Endothelial cell of umbilical vein (primary cell): ENCODE measurements at regions not wholly inside any gene's neighbourhood (a gene's known extent, or its start where the extent isn't known, plus 50 kb on each side); places are given as distances from the start of the nearest gene placed in this dataset.

Experiments
- BruUV-seq: library from RNA; stranded (reverse); fragments of 400-500 nt; replicated peaks from 2 replicates; lab custom pipeline; 2021; lab: Mats Ljungman, UMichigan
- CTCF ChIA-PET: fragments of 300-600, 350-600 bp; sonication (Branson Sonifier 250); formaldehyde crosslinking; loops from one replicate; lab custom pipeline; 2021; ENCODE audit warnings: antibody characterized with exemption, inconsistent platforms; lab: Charles Lee
- POLR2A ChIA-PET: fragments of 300-600, 350-600 bp; sonication (Branson Sonifier 250); formaldehyde crosslinking; loops from one replicate; lab custom pipeline; 2021; ENCODE audit warnings: antibody characterized with exemption, inconsistent platforms; lab: Charles Lee
- DNase-seq: peaks from one replicate; pipeline ENCODE4 v3.0.0-alpha.2; 2011; ENCODE audit warnings: low read depth, low spot score
- FAIRE-seq: peaks from 2 replicates; lab custom pipeline; 2011; peaks lifted over from hg19 to GRCh38; lab: Jason Lieb, UNC
- H2AFZ ChIP-seq: 2 replicates; pipeline ENCODE4 v1.6.0; 2012; ENCODE audit warnings: low read depth, low read length, control low read depth, inconsistent platforms
- H3K27ac ChIP-seq: 2 replicates; pipeline ENCODE4 v1.5.1; 2011; ENCODE audit warnings: low read depth, mild to moderate bottlenecking, control low read depth, low read length, moderate library complexity; ENCODE audit not compliant: insufficient read depth
- H3K27me3 ChIP-seq, 2 experiments: 2 replicates each; pipeline versions ENCODE4 v1.6.0 to v1.6.1; 2011; ENCODE audit warnings: low read length in 2 of 2, mixed read lengths in 1 of 2; ENCODE audit not compliant: control insufficient read depth in 2 of 2, insufficient read depth in 2 of 2
- H3K36me3 ChIP-seq, 2 experiments: 2 replicates in 1 of 2; 3 replicates in 1 of 2; pipeline ENCODE4 v1.5.1; 2011; ENCODE audit warnings: low read length in 2 of 2, mild to moderate bottlenecking in 1 of 2, moderate library complexity in 1 of 2; ENCODE audit not compliant: control insufficient read depth in 2 of 2, insufficient read depth in 2 of 2; ENCODE audit errors: extremely low read depth in 1 of 2
- H3K4me1 ChIP-seq: 3 replicates; pipeline ENCODE4 v1.5.1; 2011; ENCODE audit warnings: mild to moderate bottlenecking, low read length; ENCODE audit not compliant: control insufficient read depth, insufficient read depth; ENCODE audit errors: extremely low read depth
- H3K4me2 ChIP-seq: 2 replicates; pipeline ENCODE4 v1.6.1; 2011; ENCODE audit warnings: low read length, control low read depth, mixed read lengths; ENCODE audit not compliant: insufficient read depth
- H3K4me3 ChIP-seq, 3 experiments: fragments of 200-600 bp in 1 of 3; sonication (generic), shearing (Covaris generic) in 1 of 3; replicated peaks in 1 of 3; 2 replicates each; pipeline ENCODE4 v1.5.1; 2011 to 2016; ENCODE audit warnings: control low read depth in 3 of 3, low read length in 3 of 3, mild to moderate bottlenecking in 2 of 3, inconsistent platforms in 1 of 3, low read depth in 1 of 3, moderate library complexity in 1 of 3; ENCODE audit not compliant: insufficient read depth in 1 of 3
- H3K79me2 ChIP-seq: 2 replicates; pipeline ENCODE4 v1.6.0; 2012; ENCODE audit warnings: low read length, inconsistent platforms; ENCODE audit not compliant: control insufficient read depth, insufficient read depth
- H3K9ac ChIP-seq: replicated peaks from 2 replicates; pipeline ENCODE3; 2011; ENCODE audit warnings: low read length, control low read depth; ENCODE audit not compliant: insufficient read depth; ENCODE audit errors: extremely low read depth
- H3K9me1 ChIP-seq: replicated peaks from 3 replicates; pipeline ENCODE4 v1.6.0; 2011; ENCODE audit warnings: mild to moderate bottlenecking, low read length; ENCODE audit not compliant: control insufficient read depth, insufficient read depth; ENCODE audit errors: extremely low read depth
- H3K9me3 ChIP-seq: replicated peaks from 2 replicates; pipeline ENCODE4 v1.5.1; 2012; ENCODE audit warnings: low read length, inconsistent platforms; ENCODE audit not compliant: control insufficient read depth, insufficient read depth
- H4K20me1 ChIP-seq: replicated peaks from 2 replicates; pipeline ENCODE3; 2011; ENCODE audit warnings: mild to moderate bottlenecking, low read length; ENCODE audit not compliant: control insufficient read depth, insufficient read depth; ENCODE audit errors: extremely low read depth
- EZH2 ChIP-seq: IDR thresholded peaks from 2 replicates; pipeline ENCODE4 v1.6.1; 2012; ENCODE audit warnings: borderline replicate concordance, low read depth, mild to moderate bottlenecking, moderate library complexity, low read length, inconsistent platforms; ENCODE audit not compliant: severe bottlenecking
- FOS ChIP-seq: IDR thresholded peaks from 2 replicates; pipeline ENCODE4 v1.6.1; 2011; ENCODE audit warnings: mild to moderate bottlenecking, low read length, moderate library complexity, borderline replicate concordance; ENCODE audit not compliant: insufficient read depth
- GATA2 ChIP-seq: IDR thresholded peaks from 2 replicates; pipeline ENCODE4 v1.7.0; 2011; ENCODE audit warnings: low read depth, mild to moderate bottlenecking, moderate library complexity, mixed read lengths, low read length; ENCODE audit not compliant: insufficient read length, insufficient read depth
- JUN ChIP-seq: IDR thresholded peaks from 2 replicates; pipeline ENCODE4 v1.6.1; 2011; ENCODE audit warnings: borderline replicate concordance, low read depth; ENCODE audit not compliant: insufficient read length, insufficient read depth
- MYC ChIP-seq: IDR thresholded peaks from one replicate; pipeline ENCODE4 v1.6.1; 2011; ENCODE audit warnings: mild to moderate bottlenecking, low read depth, low read length
- POLR2A ChIP-seq: IDR thresholded peaks from 2 replicates; pipeline ENCODE4 v1.6.1; 2012; ENCODE audit warnings: low read depth, mild to moderate bottlenecking, control low read depth, low read length
- POLR2AphosphoS5 ChIP-seq: IDR thresholded peaks from 2 replicates; pipeline ENCODE4 v1.6.1; 2012; ENCODE audit warnings: low read depth, mild to moderate bottlenecking, control low read depth, low read length, moderate library complexity; ENCODE audit not compliant: insufficient read depth
- dilution Hi-C: fragments of 300-500 bp; cut with MboI; formaldehyde crosslinking; loops from one replicate; pipeline ENCODE4 v1.15.0; 2019; ENCODE audit warnings: low sequenced_read_pairs; ENCODE audit not compliant: extremely low pct_ligation_motif_present
- intact Hi-C: fragments of 100-400 bp; cut with micrococcal nuclease; formaldehyde crosslinking; loops from one replicate; pipeline ENCODE4 v1.10.0; 2022
- TF ChIP-seq, protein P1 (sequence below): IDR thresholded peaks from 2 replicates; pipeline ENCODE4 v1.6.1; 2011; ENCODE audit not compliant: insufficient read depth, insufficient read length
- TF ChIP-seq, protein P2 (sequence below), 2 donors: IDR thresholded peaks; 1 replicate in 1 of 2; 2 replicates in 1 of 2; pipeline ENCODE4 v1.5.1; 2011; ENCODE audit warnings: low read length in 2 of 2, mild to moderate bottlenecking in 2 of 2, moderate library complexity in 2 of 2, control low read depth in 1 of 2, inconsistent platforms in 1 of 2, low read depth in 1 of 2; ENCODE audit not compliant: insufficient read depth in 1 of 2; ENCODE audit errors: extremely low read depth in 1 of 2

GRCh38 chrX:6695717-6696116 lies 160.8 kb upstream of the VCX3A start:
- no peaks in the 10 kb centered on the region for H3K36me3 ChIP-seq
- FAIRE-seq (no peak), DNase-seq (no peak)
- H4K20me1 ChIP-seq: no peaks in the 10 kb centered on the region
- H3K4me1 ChIP-seq: no peaks in the 10 kb centered on the region
- TF ChIP-seq, protein P1, sequence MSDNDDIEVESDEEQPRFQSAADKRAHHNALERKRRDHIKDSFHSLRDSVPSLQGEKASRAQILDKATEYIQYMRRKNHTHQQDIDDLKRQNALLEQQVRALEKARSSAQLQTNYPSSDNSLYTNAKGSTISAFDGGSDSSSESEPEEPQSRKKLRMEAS: no peak
- TF ChIP-seq MYC (no peak), POLR2AphosphoS5 (no peak), JUN (no peak), EZH2 (no peak), POLR2A (no peak), GATA2 (no peak), FOS (no peak)
- TF ChIP-seq, protein P2, sequence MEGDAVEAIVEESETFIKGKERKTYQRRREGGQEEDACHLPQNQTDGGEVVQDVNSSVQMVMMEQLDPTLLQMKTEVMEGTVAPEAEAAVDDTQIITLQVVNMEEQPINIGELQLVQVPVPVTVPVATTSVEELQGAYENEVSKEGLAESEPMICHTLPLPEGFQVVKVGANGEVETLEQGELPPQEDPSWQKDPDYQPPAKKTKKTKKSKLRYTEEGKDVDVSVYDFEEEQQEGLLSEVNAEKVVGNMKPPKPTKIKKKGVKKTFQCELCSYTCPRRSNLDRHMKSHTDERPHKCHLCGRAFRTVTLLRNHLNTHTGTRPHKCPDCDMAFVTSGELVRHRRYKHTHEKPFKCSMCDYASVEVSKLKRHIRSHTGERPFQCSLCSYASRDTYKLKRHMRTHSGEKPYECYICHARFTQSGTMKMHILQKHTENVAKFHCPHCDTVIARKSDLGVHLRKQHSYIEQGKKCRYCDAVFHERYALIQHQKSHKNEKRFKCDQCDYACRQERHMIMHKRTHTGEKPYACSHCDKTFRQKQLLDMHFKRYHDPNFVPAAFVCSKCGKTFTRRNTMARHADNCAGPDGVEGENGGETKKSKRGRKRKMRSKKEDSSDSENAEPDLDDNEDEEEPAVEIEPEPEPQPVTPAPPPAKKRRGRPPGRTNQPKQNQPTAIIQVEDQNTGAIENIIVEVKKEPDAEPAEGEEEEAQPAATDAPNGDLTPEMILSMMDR (IDR thresholded peaks at IDR 0.05; ENCODE audit: extremely low read depth in 1 of 2, insufficient read depth in 1 of 2, low read depth in 1 of 2, low read length in 2 of 2): no peak
- no peak overlapping the region for H3K9ac ChIP-seq
- no peak overlapping the region for H3K4me3 ChIP-seq
- ChIA-PET CTCF (no interaction called here), POLR2A (no interaction called here)
- intact Hi-C loops (no loop called here), dilution Hi-C loops (no loop called here)
- no peaks in the 10 kb centered on the region for H3K27me3 ChIP-seq
- no peak overlapping the region for H3K4me2 ChIP-seq
- no peaks in the 10 kb centered on the region for H3K9me1 ChIP-seq
- H2AFZ ChIP-seq: no peak overlapping the region
- H3K9me3 ChIP-seq: no peaks in the 10 kb centered on the region
- BruUV-seq: no TSS peak
- H3K79me2 ChIP-seq: no peaks in the 10 kb centered on the region
- no peak overlapping the region for H3K27ac ChIP-seq
